Sigmoid colon (tissue), 4 donors: ENCODE measurements at regions not wholly inside any gene's neighbourhood (a gene's known extent, or its start where the extent isn't known, plus 50 kb on each side); places are given as distances from the start of the nearest gene placed in this dataset.

Experiments used
- CTCF ChIP-seq, 4 experiments: fragments of 450-650 bp in 3 of 4; fragments of 200-600 bp in 1 of 4; IDR thresholded peaks; one replicate each; pipeline ENCODE4 v1.5.1; 2016 to 2019; ENCODE audit warnings: antibody characterized with exemption in 4 of 4, mild to moderate bottlenecking in 3 of 4, moderate library complexity in 2 of 4
- EP300 ChIP-seq, 4 donors: sonication (generic); formaldehyde crosslinking; IDR thresholded peaks; one replicate each; pipeline ENCODE4 v1.6.1; 2017; ENCODE audit warnings: antibody characterized with exemption in 4 of 4
- POLR2A ChIP-seq, 2 donors: fragments of 450-650 bp; IDR thresholded peaks; one replicate each; pipeline ENCODE4 v1.6.1; 2016; ENCODE audit warnings: antibody characterized with exemption in 2 of 2, mild to moderate bottlenecking in 2 of 2, moderate library complexity in 2 of 2
- POLR2AphosphoS5 ChIP-seq, 4 donors: sonication (generic); formaldehyde crosslinking; IDR thresholded peaks; one replicate each; pipeline ENCODE4 v1.6.1; 2017; ENCODE audit warnings: antibody characterized with exemption in 4 of 4

GRCh38 chr2:129431881-129432280, 547.6 kb upstream of the RAB6C start:
- TF ChIP-seq CTCF (IDR thresholded peaks at IDR 0.05): no peak
- TF ChIP-seq POLR2AphosphoS5 (IDR thresholded peaks at IDR 0.05): no peak
- no peak for TF ChIP-seq POLR2A (IDR thresholded peaks at IDR 0.05)
- TF ChIP-seq EP300 (IDR thresholded peaks at IDR 0.05): no peak
